WTC11 (cell line): ENCODE measurements at regions not wholly inside any gene's neighbourhood (a gene's known extent, or its start where the extent isn't known, plus 50 kb on each side); places are given as distances from the start of the nearest gene placed in this dataset.

Experiments
- ATAC-seq: fragments of 200-7000 bp; cut with Tn5 transposase; 2 replicates; pipeline ENCODE4 v1.10.0; 2021; ENCODE audit warnings: mild to moderate bottlenecking, moderate library complexity
- CTCF ChIA-PET: fragments of 300-600 bp; sonication (Branson Sonifier 250); formaldehyde crosslinking; loops from one replicate; lab custom pipeline; 2021; ENCODE audit warnings: antibody characterized with exemption; lab: Charles Lee
- POLR2A ChIA-PET: fragments of 350-600 bp; sonication (Branson Sonifier 250); formaldehyde crosslinking; loops from one replicate; lab custom pipeline; 2021; ENCODE audit warnings: antibody characterized with exemption; lab: Charles Lee
- DNase-seq: peaks from one replicate; pipeline ENCODE4 v3.0.0; 2021; ENCODE audit warnings: low spot score
- H3K27ac Mint-ChIP-seq: 2 replicates; pipeline ENCODE4 v1.8.0; 2021; ENCODE audit warnings: mixed read lengths
- H3K27me3 Mint-ChIP-seq: 2 replicates; pipeline ENCODE4 v1.8.0; 2021; ENCODE audit warnings: low read depth, mild to moderate bottlenecking, moderate library complexity, mixed read lengths
- H3K36me3 Mint-ChIP-seq: 2 replicates; pipeline ENCODE4 v1.8.0; 2021; ENCODE audit warnings: mixed read lengths
- H3K4me1 Mint-ChIP-seq: 2 replicates; pipeline ENCODE4 v1.8.0; 2022; ENCODE audit warnings: mixed read lengths
- H3K4me3 Mint-ChIP-seq: 2 replicates; pipeline ENCODE4 v1.8.0; 2021; ENCODE audit warnings: mild to moderate bottlenecking, moderate library complexity, mixed read lengths
- H3K9me3 Mint-ChIP-seq: 2 replicates; pipeline ENCODE4 v1.8.0; 2021; ENCODE audit warnings: mixed read lengths
- CREB1 ChIP-seq: sonication (generic); formaldehyde crosslinking; IDR thresholded peaks from 2 replicates; pipeline ENCODE4 v1.8.0; 2023; ENCODE audit warnings: mild to moderate bottlenecking, missing genetic modification reagents
- ESRRA ChIP-seq: sonication (generic); formaldehyde crosslinking; IDR thresholded peaks from 2 replicates; pipeline ENCODE4 v1.8.1; 2022; ENCODE audit warnings: mild to moderate bottlenecking, missing genetic modification reagents, borderline replicate concordance
- FOXJ3 ChIP-seq: sonication (generic); formaldehyde crosslinking; IDR thresholded peaks from 2 replicates; pipeline ENCODE4 v1.9.0; 2021; ENCODE audit warnings: missing genetic modification reagents, mild to moderate bottlenecking, borderline replicate concordance
- HMGA2 ChIP-seq: fragments of 250-450 bp; sonication (Bioruptor Pico); IDR thresholded peaks from 2 replicates; pipeline ENCODE4 v1.4.0; 2021; ENCODE audit warnings: mild to moderate bottlenecking, moderate library complexity
- NFE2L1 ChIP-seq: sonication (generic); formaldehyde crosslinking; IDR thresholded peaks from 2 replicates; pipeline ENCODE4 v1.8.1; 2023; ENCODE audit warnings: missing genetic modification reagents
- NR3C1 ChIP-seq: sonication (generic); formaldehyde crosslinking; conservative IDR thresholded peaks from 2 replicates; pipeline ENCODE4 v1.8.1; 2023; ENCODE audit warnings: low read depth, mild to moderate bottlenecking, missing genetic modification reagents
- OVOL2 ChIP-seq: fragments of 250-450 bp; sonication (Bioruptor Pico); IDR thresholded peaks from 2 replicates; pipeline ENCODE4 v1.9.0; 2021; ENCODE audit warnings: mild to moderate bottlenecking, borderline replicate concordance
- PREB ChIP-seq: sonication (generic); formaldehyde crosslinking; IDR thresholded peaks from 2 replicates; pipeline ENCODE4 v1.8.1; 2022; ENCODE audit warnings: mild to moderate bottlenecking, missing genetic modification reagents, moderate library complexity, borderline replicate concordance
- ZBTB21 ChIP-seq: sonication (generic); formaldehyde crosslinking; IDR thresholded peaks from 2 replicates; pipeline ENCODE4 v1.8.1; 2023; ENCODE audit warnings: mild to moderate bottlenecking, missing genetic modification reagents, borderline replicate concordance
- TF ChIP-seq, protein P1 (sequence below): sonication (generic); formaldehyde crosslinking; IDR thresholded peaks from 2 replicates; pipeline ENCODE4 v1.8.1; 2023; ENCODE audit warnings: mild to moderate bottlenecking, missing genetic modification reagents
- TF ChIP-seq, protein P2 (sequence below): sonication (generic); formaldehyde crosslinking; conservative IDR thresholded peaks from 2 replicates; pipeline ENCODE4 v1.8.1; 2023; ENCODE audit warnings: mild to moderate bottlenecking, low read depth, missing genetic modification reagents, moderate library complexity
- TF ChIP-seq, protein P3 (sequence below): sonication (generic); formaldehyde crosslinking; IDR thresholded peaks from 2 replicates; pipeline ENCODE4 v1.8.1; 2023; ENCODE audit warnings: mild to moderate bottlenecking, missing genetic modification reagents, borderline replicate concordance
- TF ChIP-seq, protein P4 (sequence below): fragments of 250-450 bp; sonication (Bioruptor Pico); IDR thresholded peaks from 2 replicates; pipeline ENCODE4 v1.9.0; 2021; ENCODE audit warnings: mild to moderate bottlenecking, borderline replicate concordance
- TF ChIP-seq, protein P5 (sequence below): sonication (generic); formaldehyde crosslinking; IDR thresholded peaks from 2 replicates; pipeline ENCODE4 v1.8.1; 2022; ENCODE audit warnings: missing genetic modification reagents, borderline replicate concordance
- TF ChIP-seq, protein P6 (sequence below): sonication (generic); formaldehyde crosslinking; IDR thresholded peaks from 2 replicates; pipeline ENCODE4 v1.8.1; 2022; ENCODE audit warnings: low read depth, mild to moderate bottlenecking, moderate library complexity, missing genetic modification reagents, borderline replicate concordance
- TF ChIP-seq, protein P7 (sequence below): fragments of 250-450 bp; sonication (Bioruptor Pico); IDR thresholded peaks from 2 replicates; pipeline ENCODE4 v1.9.0; 2021; ENCODE audit warnings: mild to moderate bottlenecking

- DNase-seq (no peak), ATAC-seq (no peak)
- no peak overlapping the region for H3K27ac Mint-ChIP-seq
- H3K4me3 Mint-ChIP-seq, result no peak overlapping the region
- H3K4me1 Mint-ChIP-seq, result no peaks in the 10 kb centered on the region
- H3K27me3 Mint-ChIP-seq, result no peaks in the 10 kb centered on the region
- no peaks in the 10 kb centered on the region for H3K36me3 Mint-ChIP-seq
- ChIA-PET CTCF (interaction anchor here (1.0 kb wide), 1 partner anchor 216 kb away, joined by 4 read pairs; no protein-coding TSS in a partner anchor), POLR2A (interaction anchor here (0.7 kb wide), 1 partner anchor 12 kb away, joined by 4 read pairs; no protein-coding TSS in a partner anchor)
- H3K9me3 Mint-ChIP-seq, result peaks cover 4% of the 10 kb centered on the region
- TF ChIP-seq, protein P1, sequence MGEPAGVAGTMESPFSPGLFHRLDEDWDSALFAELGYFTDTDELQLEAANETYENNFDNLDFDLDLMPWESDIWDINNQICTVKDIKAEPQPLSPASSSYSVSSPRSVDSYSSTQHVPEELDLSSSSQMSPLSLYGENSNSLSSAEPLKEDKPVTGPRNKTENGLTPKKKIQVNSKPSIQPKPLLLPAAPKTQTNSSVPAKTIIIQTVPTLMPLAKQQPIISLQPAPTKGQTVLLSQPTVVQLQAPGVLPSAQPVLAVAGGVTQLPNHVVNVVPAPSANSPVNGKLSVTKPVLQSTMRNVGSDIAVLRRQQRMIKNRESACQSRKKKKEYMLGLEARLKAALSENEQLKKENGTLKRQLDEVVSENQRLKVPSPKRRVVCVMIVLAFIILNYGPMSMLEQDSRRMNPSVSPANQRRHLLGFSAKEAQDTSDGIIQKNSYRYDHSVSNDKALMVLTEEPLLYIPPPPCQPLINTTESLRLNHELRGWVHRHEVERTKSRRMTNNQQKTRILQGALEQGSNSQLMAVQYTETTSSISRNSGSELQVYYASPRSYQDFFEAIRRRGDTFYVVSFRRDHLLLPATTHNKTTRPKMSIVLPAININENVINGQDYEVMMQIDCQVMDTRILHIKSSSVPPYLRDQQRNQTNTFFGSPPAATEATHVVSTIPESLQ (CRISPR knock-in tag), result no peak
- TF ChIP-seq PREB (CRISPR knock-in tag) (no peak), HMGA2 (CRISPR knock-in tag) (no peak), ZBTB21 (CRISPR knock-in tag) (no peak), CREB1 (CRISPR knock-in tag) (no peak), NR3C1 (CRISPR knock-in tag) (no peak), OVOL2 (CRISPR knock-in tag) (no peak), FOXJ3 (CRISPR knock-in tag) (no peak), NFE2L1 (CRISPR knock-in tag) (no peak), ESRRA (CRISPR knock-in tag) (no peak)
- TF ChIP-seq, protein P2, sequence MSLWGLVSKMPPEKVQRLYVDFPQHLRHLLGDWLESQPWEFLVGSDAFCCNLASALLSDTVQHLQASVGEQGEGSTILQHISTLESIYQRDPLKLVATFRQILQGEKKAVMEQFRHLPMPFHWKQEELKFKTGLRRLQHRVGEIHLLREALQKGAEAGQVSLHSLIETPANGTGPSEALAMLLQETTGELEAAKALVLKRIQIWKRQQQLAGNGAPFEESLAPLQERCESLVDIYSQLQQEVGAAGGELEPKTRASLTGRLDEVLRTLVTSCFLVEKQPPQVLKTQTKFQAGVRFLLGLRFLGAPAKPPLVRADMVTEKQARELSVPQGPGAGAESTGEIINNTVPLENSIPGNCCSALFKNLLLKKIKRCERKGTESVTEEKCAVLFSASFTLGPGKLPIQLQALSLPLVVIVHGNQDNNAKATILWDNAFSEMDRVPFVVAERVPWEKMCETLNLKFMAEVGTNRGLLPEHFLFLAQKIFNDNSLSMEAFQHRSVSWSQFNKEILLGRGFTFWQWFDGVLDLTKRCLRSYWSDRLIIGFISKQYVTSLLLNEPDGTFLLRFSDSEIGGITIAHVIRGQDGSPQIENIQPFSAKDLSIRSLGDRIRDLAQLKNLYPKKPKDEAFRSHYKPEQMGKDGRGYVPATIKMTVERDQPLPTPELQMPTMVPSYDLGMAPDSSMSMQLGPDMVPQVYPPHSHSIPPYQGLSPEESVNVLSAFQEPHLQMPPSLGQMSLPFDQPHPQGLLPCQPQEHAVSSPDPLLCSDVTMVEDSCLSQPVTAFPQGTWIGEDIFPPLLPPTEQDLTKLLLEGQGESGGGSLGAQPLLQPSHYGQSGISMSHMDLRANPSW (CRISPR knock-in tag), result no peak
- TF ChIP-seq, protein P3, sequence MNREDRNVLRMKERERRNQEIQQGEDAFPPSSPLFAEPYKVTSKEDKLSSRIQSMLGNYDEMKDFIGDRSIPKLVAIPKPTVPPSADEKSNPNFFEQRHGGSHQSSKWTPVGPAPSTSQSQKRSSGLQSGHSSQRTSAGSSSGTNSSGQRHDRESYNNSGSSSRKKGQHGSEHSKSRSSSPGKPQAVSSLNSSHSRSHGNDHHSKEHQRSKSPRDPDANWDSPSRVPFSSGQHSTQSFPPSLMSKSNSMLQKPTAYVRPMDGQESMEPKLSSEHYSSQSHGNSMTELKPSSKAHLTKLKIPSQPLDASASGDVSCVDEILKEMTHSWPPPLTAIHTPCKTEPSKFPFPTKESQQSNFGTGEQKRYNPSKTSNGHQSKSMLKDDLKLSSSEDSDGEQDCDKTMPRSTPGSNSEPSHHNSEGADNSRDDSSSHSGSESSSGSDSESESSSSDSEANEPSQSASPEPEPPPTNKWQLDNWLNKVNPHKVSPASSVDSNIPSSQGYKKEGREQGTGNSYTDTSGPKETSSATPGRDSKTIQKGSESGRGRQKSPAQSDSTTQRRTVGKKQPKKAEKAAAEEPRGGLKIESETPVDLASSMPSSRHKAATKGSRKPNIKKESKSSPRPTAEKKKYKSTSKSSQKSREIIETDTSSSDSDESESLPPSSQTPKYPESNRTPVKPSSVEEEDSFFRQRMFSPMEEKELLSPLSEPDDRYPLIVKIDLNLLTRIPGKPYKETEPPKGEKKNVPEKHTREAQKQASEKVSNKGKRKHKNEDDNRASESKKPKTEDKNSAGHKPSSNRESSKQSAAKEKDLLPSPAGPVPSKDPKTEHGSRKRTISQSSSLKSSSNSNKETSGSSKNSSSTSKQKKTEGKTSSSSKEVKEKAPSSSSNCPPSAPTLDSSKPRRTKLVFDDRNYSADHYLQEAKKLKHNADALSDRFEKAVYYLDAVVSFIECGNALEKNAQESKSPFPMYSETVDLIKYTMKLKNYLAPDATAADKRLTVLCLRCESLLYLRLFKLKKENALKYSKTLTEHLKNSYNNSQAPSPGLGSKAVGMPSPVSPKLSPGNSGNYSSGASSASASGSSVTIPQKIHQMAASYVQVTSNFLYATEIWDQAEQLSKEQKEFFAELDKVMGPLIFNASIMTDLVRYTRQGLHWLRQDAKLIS (CRISPR knock-in tag), result no peak
- TF ChIP-seq, protein P4, sequence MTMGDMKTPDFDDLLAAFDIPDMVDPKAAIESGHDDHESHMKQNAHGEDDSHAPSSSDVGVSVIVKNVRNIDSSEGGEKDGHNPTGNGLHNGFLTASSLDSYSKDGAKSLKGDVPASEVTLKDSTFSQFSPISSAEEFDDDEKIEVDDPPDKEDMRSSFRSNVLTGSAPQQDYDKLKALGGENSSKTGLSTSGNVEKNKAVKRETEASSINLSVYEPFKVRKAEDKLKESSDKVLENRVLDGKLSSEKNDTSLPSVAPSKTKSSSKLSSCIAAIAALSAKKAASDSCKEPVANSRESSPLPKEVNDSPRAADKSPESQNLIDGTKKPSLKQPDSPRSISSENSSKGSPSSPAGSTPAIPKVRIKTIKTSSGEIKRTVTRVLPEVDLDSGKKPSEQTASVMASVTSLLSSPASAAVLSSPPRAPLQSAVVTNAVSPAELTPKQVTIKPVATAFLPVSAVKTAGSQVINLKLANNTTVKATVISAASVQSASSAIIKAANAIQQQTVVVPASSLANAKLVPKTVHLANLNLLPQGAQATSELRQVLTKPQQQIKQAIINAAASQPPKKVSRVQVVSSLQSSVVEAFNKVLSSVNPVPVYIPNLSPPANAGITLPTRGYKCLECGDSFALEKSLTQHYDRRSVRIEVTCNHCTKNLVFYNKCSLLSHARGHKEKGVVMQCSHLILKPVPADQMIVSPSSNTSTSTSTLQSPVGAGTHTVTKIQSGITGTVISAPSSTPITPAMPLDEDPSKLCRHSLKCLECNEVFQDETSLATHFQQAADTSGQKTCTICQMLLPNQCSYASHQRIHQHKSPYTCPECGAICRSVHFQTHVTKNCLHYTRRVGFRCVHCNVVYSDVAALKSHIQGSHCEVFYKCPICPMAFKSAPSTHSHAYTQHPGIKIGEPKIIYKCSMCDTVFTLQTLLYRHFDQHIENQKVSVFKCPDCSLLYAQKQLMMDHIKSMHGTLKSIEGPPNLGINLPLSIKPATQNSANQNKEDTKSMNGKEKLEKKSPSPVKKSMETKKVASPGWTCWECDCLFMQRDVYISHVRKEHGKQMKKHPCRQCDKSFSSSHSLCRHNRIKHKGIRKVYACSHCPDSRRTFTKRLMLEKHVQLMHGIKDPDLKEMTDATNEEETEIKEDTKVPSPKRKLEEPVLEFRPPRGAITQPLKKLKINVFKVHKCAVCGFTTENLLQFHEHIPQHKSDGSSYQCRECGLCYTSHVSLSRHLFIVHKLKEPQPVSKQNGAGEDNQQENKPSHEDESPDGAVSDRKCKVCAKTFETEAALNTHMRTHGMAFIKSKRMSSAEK (CRISPR knock-in tag), result no peak
- TF ChIP-seq, protein P5, sequence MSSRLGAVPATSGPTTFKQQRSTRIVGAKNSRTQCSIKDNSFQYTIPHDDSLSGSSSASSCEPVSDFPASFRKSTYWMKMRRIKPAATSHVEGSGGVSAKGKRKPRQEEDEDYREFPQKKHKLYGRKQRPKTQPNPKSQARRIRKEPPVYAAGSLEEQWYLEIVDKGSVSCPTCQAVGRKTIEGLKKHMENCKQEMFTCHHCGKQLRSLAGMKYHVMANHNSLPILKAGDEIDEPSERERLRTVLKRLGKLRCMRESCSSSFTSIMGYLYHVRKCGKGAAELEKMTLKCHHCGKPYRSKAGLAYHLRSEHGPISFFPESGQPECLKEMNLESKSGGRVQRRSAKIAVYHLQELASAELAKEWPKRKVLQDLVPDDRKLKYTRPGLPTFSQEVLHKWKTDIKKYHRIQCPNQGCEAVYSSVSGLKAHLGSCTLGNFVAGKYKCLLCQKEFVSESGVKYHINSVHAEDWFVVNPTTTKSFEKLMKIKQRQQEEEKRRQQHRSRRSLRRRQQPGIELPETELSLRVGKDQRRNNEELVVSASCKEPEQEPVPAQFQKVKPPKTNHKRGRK (CRISPR knock-in tag), result no peak
- TF ChIP-seq, protein P6, sequence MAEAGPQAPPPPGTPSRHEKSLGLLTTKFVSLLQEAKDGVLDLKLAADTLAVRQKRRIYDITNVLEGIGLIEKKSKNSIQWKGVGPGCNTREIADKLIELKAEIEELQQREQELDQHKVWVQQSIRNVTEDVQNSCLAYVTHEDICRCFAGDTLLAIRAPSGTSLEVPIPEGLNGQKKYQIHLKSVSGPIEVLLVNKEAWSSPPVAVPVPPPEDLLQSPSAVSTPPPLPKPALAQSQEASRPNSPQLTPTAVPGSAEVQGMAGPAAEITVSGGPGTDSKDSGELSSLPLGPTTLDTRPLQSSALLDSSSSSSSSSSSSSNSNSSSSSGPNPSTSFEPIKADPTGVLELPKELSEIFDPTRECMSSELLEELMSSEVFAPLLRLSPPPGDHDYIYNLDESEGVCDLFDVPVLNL, result no peak
- TF ChIP-seq, protein P7, sequence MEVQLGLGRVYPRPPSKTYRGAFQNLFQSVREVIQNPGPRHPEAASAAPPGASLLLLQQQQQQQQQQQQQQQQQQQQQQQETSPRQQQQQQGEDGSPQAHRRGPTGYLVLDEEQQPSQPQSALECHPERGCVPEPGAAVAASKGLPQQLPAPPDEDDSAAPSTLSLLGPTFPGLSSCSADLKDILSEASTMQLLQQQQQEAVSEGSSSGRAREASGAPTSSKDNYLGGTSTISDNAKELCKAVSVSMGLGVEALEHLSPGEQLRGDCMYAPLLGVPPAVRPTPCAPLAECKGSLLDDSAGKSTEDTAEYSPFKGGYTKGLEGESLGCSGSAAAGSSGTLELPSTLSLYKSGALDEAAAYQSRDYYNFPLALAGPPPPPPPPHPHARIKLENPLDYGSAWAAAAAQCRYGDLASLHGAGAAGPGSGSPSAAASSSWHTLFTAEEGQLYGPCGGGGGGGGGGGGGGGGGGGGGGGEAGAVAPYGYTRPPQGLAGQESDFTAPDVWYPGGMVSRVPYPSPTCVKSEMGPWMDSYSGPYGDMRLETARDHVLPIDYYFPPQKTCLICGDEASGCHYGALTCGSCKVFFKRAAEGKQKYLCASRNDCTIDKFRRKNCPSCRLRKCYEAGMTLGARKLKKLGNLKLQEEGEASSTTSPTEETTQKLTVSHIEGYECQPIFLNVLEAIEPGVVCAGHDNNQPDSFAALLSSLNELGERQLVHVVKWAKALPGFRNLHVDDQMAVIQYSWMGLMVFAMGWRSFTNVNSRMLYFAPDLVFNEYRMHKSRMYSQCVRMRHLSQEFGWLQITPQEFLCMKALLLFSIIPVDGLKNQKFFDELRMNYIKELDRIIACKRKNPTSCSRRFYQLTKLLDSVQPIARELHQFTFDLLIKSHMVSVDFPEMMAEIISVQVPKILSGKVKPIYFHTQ (CRISPR knock-in tag), result no peak
Measured at GRCh38 chr9:91131433-91131839, 230.3 kb downstream of the AUH start.
